OCI-LY3 (cell line): ENCODE measurements at regions not wholly inside any gene's neighbourhood (a gene's known extent, or its start where the extent isn't known, plus 50 kb on each side); places are given as distances from the start of the nearest gene placed in this dataset.

Experiments
- CTCF ChIP-seq: fragments of 200-600, 300-600 bp; sonication (generic); IDR thresholded peaks from 2 replicates; pipeline ENCODE4 v1.5.1; 2014; ENCODE audit warnings: antibody characterized with exemption, low read length, low read depth
- EZH2phosphoT487 ChIP-seq: fragments of 200-600 bp; shearing (Covaris generic); IDR thresholded peaks from 2 replicates; pipeline ENCODE4 v1.6.1; 2018; ENCODE audit warnings: antibody characterized with exemption, mixed run types, low read depth

- TF ChIP-seq CTCF (no peak), EZH2phosphoT487 (no peak)
Observed at GRCh38 chr4:59814402-59815010, 1385.6 kb upstream of the ADGRL3 start.
